ENCODE measurements at regions not wholly inside any gene's neighbourhood (a gene's known extent, or its start where the extent isn't known, plus 50 kb on each side); places are given as distances from the start of the nearest gene placed in this dataset.

GRCh38 chr11:25436326-25436725 lies 895.6 kb upstream of the ANO3 start:
- no peaks in the 10 kb centered on the region for H3K4me1 ChIP-seq (ENCODE audit: insufficient read depth, low read length)
- no peaks in the 10 kb centered on the region for H3K79me2 ChIP-seq (ENCODE audit: insufficient read depth, low read length)
- H3K9ac ChIP-seq (ENCODE audit: low read depth, low read length) = no peak overlapping the region
- TF ChIP-seq, protein P1, sequence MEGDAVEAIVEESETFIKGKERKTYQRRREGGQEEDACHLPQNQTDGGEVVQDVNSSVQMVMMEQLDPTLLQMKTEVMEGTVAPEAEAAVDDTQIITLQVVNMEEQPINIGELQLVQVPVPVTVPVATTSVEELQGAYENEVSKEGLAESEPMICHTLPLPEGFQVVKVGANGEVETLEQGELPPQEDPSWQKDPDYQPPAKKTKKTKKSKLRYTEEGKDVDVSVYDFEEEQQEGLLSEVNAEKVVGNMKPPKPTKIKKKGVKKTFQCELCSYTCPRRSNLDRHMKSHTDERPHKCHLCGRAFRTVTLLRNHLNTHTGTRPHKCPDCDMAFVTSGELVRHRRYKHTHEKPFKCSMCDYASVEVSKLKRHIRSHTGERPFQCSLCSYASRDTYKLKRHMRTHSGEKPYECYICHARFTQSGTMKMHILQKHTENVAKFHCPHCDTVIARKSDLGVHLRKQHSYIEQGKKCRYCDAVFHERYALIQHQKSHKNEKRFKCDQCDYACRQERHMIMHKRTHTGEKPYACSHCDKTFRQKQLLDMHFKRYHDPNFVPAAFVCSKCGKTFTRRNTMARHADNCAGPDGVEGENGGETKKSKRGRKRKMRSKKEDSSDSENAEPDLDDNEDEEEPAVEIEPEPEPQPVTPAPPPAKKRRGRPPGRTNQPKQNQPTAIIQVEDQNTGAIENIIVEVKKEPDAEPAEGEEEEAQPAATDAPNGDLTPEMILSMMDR (IDR thresholded peaks at IDR 0.05; ENCODE audit: borderline replicate concordance, extremely low read depth, low read length, poor library complexity, severe bottlenecking) = no peak
- TF ChIP-seq EZH2 (IDR thresholded peaks at IDR 0.05; ENCODE audit: borderline replicate concordance, low read depth, low read length, severe bottlenecking) = no peak
- no peak for DNase-seq
- H3K36me3 ChIP-seq (ENCODE audit: insufficient read depth, low read length) = no peaks in the 10 kb centered on the region
- no peaks in the 10 kb centered on the region for H3K9me3 ChIP-seq (ENCODE audit: insufficient read depth, low read length, severe bottlenecking)
- no peak overlapping the region for H3K27ac ChIP-seq (ENCODE audit: low read length)
- no peak for ATAC-seq (ENCODE audit: insufficient read depth, low read depth)
- H3K4me2 ChIP-seq (ENCODE audit: insufficient read depth, low read length) = no peak overlapping the region
- H4K20me1 ChIP-seq (ENCODE audit: insufficient read depth, low read length) = no peaks in the 10 kb centered on the region
- H3K27me3 ChIP-seq (ENCODE audit: insufficient read depth, low read length, poor library complexity) = no peaks in the 10 kb centered on the region
- H2AFZ ChIP-seq (ENCODE audit: low read depth, low read length) = no peak overlapping the region
- no peak overlapping the region for H3K4me3 ChIP-seq (ENCODE audit: low read depth in 1 of 2, low read length in 2 of 2)

GRCh38 chr11:25441421-25441820 lies 890.5 kb upstream of the ANO3 start:
- Histone ChIP-seq H3K27me3 (ENCODE audit: insufficient read depth, low read length, poor library complexity) (no peaks in the 10 kb centered on the region), H3K4me3 (ENCODE audit: low read depth in 1 of 2, low read length in 2 of 2) (no peak overlapping the region), H3K4me2 (ENCODE audit: insufficient read depth, low read length) (no peak overlapping the region), H4K20me1 (ENCODE audit: insufficient read depth, low read length) (no peaks in the 10 kb centered on the region), H3K4me1 (ENCODE audit: insufficient read depth, low read length) (no peaks in the 10 kb centered on the region), H2AFZ (ENCODE audit: low read depth, low read length) (no peak overlapping the region), H3K9ac (ENCODE audit: low read depth, low read length) (no peak overlapping the region), H3K27ac (ENCODE audit: low read length) (no peak overlapping the region), H3K36me3 (ENCODE audit: insufficient read depth, low read length) (no peaks in the 10 kb centered on the region), H3K9me3 (ENCODE audit: insufficient read depth, low read length, severe bottlenecking) (no peaks in the 10 kb centered on the region), H3K79me2 (ENCODE audit: insufficient read depth, low read length) (no peaks in the 10 kb centered on the region)
- ATAC-seq (ENCODE audit: insufficient read depth, low read depth) (no peak), DNase-seq (no peak)
- no peak for TF ChIP-seq EZH2 (IDR thresholded peaks at IDR 0.05; ENCODE audit: borderline replicate concordance, low read depth, low read length, severe bottlenecking)
- TF ChIP-seq, protein P1 (IDR thresholded peaks at IDR 0.05; ENCODE audit: borderline replicate concordance, extremely low read depth, low read length, poor library complexity, severe bottlenecking) = no peak

DNA sequence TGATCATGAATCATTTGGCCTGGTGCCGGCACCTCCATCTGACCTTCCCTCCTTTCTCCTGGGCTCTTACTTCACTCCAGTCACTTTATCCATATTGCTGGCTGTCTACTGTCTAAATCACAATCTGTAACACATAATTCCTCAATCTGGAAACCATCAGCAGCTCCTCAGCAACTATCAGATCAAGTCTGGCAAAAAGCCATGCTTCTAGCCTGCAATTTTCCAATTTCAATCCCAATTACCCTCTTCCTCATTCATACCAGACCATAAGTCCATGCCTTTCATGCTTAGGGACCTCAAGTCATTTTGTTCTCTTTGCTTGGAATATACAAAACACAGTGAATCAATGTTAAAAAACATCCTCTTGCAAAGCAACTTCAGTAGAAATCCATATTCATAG lies 882.8 kb upstream of the ANO3 start:
- no peak for ATAC-seq (ENCODE audit: insufficient read depth, low read depth)
- Histone ChIP-seq H3K79me2 (ENCODE audit: insufficient read depth, low read length) (no peaks in the 10 kb centered on the region), H3K9me3 (ENCODE audit: insufficient read depth, low read length, severe bottlenecking) (peaks cover 6% of the 10 kb centered on the region), H4K20me1 (ENCODE audit: insufficient read depth, low read length) (no peaks in the 10 kb centered on the region), H3K36me3 (ENCODE audit: insufficient read depth, low read length) (no peaks in the 10 kb centered on the region), H3K4me1 (ENCODE audit: insufficient read depth, low read length) (no peaks in the 10 kb centered on the region), H3K4me2 (ENCODE audit: insufficient read depth, low read length) (no peak overlapping the region), H3K9ac (ENCODE audit: low read depth, low read length) (no peak overlapping the region), H3K27me3 (ENCODE audit: insufficient read depth, low read length, poor library complexity) (no peaks in the 10 kb centered on the region), H3K4me3 (ENCODE audit: low read depth in 1 of 2, low read length in 2 of 2) (no peak overlapping the region), H3K27ac (ENCODE audit: low read length) (no peak overlapping the region), H2AFZ (ENCODE audit: low read depth, low read length) (no peak overlapping the region)
- no peak for TF ChIP-seq EZH2 (IDR thresholded peaks at IDR 0.05; ENCODE audit: borderline replicate concordance, low read depth, low read length, severe bottlenecking)
- TF ChIP-seq, protein P1 (IDR thresholded peaks at IDR 0.05; ENCODE audit: borderline replicate concordance, extremely low read depth, low read length, poor library complexity, severe bottlenecking) = no peak
- no peak for DNase-seq

DNA sequence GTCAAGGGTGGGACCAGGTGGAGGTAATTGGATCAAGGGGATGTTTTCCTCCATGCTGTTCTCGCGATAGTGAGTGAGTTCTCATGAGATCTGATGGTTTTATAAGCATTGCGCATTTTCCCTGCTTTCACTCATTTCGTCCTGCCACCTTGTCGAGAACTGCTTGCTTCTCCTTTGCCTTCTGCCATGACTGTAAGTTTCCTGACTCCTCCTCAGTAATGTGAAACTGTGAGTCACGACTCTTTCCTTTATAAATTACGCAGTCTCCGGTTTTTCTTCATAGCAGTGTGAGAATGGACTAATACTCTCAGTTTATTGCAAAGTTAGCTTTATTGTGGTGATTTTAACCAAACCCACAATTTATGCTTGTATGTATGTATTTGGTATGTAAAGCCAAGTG lies 878.5 kb upstream of the ANO3 start:
- Histone ChIP-seq H4K20me1 (ENCODE audit: insufficient read depth, low read length) (no peaks in the 10 kb centered on the region), H2AFZ (ENCODE audit: low read depth, low read length) (no peak overlapping the region), H3K27me3 (ENCODE audit: insufficient read depth, low read length, poor library complexity) (no peaks in the 10 kb centered on the region), H3K27ac (ENCODE audit: low read length) (no peak overlapping the region), H3K9ac (ENCODE audit: low read depth, low read length) (no peak overlapping the region), H3K36me3 (ENCODE audit: insufficient read depth, low read length) (no peaks in the 10 kb centered on the region), H3K4me3 (ENCODE audit: low read depth in 1 of 2, low read length in 2 of 2) (no peak overlapping the region), H3K9me3 (ENCODE audit: insufficient read depth, low read length, severe bottlenecking) (peaks cover 6% of the 10 kb centered on the region), H3K4me1 (ENCODE audit: insufficient read depth, low read length) (no peaks in the 10 kb centered on the region), H3K79me2 (ENCODE audit: insufficient read depth, low read length) (no peaks in the 10 kb centered on the region), H3K4me2 (ENCODE audit: insufficient read depth, low read length) (no peak overlapping the region)
- no peak for TF ChIP-seq EZH2 (IDR thresholded peaks at IDR 0.05; ENCODE audit: borderline replicate concordance, low read depth, low read length, severe bottlenecking)
- TF ChIP-seq, protein P1 (IDR thresholded peaks at IDR 0.05; ENCODE audit: borderline replicate concordance, extremely low read depth, low read length, poor library complexity, severe bottlenecking) = no peak
- ATAC-seq (ENCODE audit: insufficient read depth, low read depth) (no peak), DNase-seq (no peak)

Data from DND-41 (cell line).